ENCODE measurements at regions not wholly inside any gene's neighbourhood (a gene's known extent, or its start where the extent isn't known, plus 50 kb on each side); places are given as distances from the start of the nearest gene placed in this dataset.

DNA sequence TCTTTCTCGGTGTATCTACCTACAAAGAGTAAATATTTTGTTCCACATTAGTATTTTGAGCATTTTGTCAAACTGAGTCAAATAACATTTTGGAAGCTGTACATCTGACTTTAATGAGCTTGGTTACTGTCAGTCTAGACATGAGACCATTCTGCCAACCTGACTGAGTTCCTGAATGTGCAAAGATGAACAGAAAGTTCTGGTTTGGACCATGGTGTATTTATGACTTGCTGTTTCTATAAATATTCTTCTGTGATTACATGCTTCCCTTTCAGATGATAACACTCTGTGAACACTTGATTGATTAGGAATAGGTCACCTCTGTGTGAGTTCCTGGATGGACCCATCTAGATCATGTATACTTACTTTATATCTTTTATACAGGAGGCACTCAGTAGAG, 827.8 kb downstream of the VRK1 start:
- DNase-seq: no peak

DNA sequence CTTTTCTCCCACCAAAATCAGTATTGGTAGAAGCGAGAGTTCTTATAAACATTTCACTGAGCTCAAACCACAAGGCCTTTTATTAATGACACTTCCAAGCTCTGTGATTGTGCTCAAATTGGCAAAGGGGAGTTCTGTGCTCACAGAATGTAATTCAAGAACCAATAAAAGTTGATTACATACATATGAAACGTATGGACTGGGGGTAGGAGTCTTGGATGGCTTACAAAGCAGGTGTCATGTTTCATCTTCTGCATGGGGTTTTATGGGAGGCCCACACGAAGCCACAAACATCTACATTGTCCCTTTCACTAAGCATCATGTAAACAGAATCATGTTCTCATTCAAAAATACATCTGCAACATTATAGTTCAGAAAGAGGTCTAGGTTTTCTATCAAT, 828.3 kb downstream of the VRK1 start:
- no peak for DNase-seq

DNA sequence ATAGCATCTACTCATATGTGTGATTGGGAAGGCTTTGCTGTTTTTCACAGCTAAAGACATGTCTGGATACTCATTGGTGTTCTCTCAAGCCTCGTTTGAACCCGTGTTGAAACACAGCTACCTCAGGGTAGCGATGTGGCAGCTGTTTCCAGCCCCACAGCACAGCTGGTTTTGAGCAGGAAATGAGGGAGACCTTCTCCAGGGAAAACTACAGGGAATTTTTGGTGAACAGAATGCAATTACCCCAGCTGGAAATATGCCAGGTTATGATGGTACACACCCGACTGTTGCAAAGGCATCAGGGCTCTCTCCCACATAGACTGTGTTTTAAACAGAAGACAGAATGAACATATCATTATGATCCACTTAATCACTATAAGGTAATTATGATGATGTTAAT, 828.9 kb downstream of the VRK1 start:
- no peak for DNase-seq

DNA sequence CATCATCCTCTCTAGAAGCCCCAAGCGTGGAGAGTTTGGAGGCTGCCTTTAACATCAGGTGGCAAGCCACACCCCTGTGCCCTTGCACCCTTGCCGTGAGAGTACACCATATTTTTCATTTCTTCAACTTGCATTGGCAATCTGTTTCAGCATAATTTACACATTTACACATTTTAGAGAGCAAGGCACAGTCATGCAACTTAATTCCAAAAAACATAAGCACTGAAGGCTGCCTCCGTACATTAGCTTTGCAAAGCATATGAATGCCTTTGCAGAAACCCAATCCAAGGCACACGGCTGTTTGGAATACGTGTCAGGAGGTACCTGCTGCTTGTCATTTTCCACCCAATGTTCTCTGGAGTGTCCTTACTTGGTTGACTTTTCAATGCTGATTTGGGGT, 833.1 kb downstream of the VRK1 start:
- DNase-seq: no peak

DNA sequence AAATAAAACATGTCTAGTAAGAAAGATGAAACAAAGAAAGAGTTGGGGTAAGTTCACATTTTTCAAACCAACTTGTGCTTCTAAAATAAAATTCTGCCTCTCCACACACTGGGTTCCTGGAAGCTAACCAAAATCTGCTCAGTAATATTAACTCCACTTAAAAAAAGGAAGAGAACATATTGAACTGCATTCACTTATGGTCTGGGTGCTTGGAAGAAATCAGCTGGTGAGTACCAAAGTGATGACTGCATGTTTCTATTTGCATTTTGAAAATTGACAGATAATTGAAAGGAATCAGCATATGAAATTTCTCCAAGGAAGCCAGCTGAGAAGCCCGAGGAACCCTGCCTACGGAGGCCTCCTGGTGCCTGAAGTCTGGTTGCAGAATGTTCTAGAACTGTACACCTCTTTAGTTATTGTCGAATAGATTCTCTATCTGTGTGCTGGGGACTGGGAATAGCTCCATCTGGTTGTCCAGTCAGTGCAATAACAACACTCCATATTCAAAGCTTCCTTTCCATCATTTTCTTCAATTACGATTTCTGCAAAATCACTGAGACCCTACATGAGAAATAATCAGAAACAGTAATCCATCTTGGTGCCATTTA, 836.1 kb downstream of the VRK1 start:
- DNase-seq: no peak

DNA sequence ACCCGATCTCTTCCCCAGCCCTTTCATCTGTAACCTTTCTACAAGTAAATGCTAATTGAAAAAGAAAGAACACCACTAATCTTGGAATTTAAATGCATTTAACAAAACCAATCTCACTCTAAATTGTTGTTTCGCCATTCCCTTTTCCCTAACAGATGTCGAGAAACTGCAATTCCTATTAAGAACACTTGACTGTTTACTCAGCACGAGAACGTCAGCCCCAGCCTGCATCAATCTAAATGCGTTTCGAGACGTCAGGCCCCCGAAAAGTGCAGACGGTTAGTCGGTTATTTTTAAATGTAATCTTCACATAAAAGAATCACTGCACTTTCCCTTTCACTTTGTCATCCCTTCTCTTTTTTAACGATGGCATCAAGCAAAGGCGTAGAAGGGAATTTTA, 837.6 kb downstream of the VRK1 start:
- no peak for DNase-seq

DNA sequence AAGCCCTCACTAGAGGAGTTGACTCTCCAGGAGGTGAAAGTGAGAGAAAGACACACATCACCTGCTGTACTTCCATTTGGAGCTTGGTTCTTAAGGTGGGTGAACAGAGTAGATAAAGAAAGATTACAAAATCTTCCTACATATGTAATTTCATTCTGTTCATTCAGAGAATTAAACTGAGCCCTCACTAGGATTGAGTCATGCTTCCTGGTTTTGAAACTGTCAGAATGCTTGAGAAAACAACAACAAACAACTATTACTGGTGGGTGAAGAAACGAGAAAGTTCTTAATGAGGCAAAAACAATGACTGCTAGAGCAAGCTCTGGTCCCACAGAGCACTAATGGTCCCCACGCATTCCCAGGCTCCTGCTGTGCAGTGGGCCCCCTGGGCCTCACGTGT, 841.7 kb downstream of the VRK1 start:
- DNase-seq: no peak

DNA sequence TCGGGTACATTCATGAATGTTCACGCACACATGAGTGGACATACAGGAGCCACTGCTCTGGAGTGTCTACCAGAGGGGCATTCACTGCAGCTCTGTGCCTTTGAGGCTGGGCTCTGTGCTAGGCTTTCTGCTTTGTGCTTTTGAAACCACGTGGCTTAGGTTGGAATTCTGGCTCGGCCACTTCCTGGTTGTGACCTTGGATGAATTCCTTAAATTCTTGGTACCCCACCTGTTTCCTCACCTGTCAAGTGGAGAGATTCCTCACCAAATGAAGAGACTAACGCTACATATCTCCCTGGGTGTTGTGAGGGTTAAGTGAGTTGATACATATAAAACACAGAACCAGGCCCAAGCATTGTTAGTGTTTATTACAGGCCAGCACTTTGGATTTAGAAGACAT, 842.8 kb downstream of the VRK1 start:
- DNase-seq: no peak

DNA sequence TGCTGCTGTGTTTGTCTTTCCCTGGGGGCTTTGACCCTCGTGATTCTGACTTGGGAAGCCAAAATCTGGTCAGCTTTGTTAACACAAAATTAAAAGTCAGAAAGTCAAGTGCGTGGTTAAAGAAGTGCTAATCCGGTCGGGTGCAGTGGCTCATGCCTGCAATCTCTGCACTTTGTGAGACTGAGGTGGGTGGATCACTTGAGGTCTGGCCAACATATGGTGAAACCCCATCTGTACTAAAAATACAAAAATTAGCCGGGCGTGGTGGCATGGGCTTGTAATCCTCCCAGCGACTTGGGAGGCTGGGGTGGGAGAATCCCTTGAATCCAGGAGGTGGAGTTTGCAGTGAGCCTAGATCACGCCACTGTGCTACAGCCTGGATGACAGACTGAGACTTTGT, 844.6 kb downstream of the VRK1 start:
- no peak for DNase-seq

DNA sequence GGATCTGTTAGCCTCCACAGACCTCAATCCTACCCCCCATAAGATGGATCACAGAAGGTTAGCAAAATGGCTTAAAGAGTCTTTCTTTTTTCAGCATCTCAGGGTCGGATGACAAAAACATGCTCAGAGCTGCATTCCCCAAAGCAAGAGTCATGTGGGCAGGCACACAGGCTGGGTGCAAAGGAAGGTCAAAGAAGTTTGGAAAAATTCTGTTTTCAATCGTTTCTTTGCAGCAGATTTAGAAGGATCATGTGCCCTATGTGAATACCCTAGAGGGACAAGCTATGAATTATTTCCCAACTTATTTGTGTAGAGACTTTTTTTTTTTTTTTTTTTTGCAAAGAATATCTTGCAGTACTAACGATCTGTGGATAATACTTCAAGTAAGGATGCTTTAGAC, 845.4 kb downstream of the VRK1 start:
- DNase-seq: no peak

DNA sequence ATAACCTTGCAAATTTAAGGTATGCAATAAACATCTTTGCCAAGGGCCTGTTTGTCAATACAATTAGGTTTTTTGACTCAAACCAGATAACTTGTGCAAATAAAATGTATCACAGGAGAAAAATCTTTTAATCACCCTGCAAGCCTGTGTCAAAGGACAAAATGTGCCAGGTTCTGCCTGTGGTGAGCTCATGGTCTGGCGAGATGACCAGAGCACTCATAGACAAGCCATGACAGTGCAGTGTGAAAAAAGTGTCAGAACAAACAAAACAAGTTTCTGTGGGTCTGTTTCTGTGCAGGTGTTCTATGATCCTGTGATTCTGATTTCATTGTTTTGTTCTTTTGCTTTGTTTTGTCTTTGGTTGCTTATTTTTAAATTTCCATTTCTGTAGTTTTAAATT, 847.2 kb downstream of the VRK1 start:
- no peak for DNase-seq

DNA sequence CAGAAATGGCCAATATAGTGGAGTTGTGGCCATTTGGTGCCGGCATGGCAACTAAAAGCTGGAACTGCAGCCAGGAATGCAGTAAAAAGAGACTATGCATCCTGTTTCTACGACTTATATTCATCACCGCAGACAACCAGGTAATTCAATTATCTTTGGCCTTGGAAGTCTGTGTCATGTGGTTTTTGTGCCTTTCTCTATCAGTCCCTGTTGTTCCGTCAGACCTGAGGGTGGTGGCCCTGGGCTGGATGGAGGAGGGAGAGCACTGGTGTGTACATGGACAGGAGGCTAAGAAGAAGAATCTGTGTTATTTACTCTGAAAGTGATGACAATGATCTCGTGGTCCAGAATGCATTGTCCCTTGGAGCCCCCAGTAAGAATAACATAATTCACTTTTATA, 852.6 kb downstream of the VRK1 start:
- no peak for DNase-seq

DNA sequence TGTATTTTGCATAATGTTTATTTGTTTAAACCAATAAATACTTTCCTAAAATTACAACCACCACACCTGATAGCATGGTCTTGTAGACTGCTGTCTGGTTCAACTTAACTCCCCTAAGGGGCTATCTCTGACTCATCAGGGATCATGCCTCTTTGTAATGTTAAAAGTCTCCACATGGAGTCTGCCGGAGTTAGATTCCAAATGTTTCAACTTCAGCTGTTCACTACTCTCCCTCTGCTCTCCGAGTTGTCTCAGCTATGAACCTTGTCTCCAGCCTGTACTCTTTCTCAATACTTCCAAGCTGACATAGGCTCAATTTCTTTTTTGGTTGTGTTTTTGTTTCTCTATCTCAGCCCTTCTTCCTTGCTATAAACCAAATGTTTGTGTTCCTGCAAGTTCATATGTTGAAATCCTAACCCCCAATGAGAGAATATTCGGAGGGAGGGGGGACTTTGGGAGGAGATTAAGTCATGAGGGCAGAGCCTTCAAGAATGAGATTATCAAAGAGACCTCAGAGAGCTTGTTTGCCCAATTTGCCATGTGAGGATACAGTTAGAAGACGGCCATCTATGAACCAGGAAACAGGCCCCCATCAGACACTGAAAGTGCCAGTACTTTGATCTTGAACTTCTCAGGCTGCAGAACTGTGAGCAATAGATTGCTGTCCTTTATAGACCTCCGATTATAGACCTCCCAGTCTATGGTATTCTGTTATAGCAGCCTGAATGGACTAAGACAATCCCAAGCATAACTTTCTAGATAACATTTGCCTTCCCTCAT, 858.2 kb downstream of the VRK1 start:
- no peak for DNase-seq

DNA sequence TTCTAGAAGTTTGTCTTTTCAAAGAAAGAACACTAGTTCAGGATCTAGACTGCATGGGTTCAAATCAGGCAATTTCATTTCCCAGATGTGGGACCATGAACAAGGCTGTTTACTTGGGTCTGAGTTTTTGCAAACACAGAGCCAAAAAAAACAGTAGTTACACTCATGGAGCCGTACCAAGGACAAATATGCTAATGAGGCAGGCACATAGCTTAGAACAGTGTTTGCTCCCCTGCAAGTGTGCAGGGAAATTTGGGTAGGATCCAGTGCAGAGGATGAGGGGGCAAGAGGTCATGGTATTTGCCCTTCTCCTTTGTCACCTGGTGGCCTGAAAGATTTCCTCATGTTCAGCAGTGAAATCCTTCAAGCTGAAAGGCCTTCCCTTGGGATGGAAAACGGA, 860.4 kb downstream of the VRK1 start:
- DNase-seq: no peak

DNA sequence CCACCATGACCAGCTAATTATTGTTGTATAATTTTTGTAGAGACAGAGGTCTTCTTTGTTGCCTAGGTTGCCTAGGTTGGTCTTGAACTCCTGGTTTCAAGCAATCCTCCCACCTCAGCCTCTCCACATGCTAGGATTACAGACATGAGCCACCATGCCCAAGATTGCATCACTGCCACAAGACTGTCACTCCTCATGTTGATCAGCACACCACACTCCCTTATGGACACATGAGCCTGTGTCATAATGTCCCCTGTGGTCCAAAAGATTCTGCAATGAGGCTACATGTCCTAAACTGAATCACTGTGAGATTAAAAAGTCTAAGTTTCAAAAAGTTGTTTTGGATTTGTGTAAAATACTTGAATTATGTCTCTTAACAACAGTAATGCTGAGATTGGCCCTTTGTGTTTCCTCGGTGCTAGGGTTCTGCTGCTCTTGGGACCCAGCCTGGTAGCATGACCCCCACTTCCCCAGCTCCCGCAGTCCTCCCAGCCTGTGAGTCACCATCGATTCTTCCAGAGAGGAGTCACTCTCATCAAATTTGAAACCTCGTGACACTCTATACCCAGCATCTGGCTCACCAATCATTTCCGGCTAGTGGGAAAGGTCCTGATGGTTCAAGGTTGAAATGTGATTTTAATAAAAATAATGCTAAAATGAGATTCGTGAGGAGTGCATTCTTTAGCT, 890.9 kb downstream of the VRK1 start:
- DNase-seq: no peak

DNA sequence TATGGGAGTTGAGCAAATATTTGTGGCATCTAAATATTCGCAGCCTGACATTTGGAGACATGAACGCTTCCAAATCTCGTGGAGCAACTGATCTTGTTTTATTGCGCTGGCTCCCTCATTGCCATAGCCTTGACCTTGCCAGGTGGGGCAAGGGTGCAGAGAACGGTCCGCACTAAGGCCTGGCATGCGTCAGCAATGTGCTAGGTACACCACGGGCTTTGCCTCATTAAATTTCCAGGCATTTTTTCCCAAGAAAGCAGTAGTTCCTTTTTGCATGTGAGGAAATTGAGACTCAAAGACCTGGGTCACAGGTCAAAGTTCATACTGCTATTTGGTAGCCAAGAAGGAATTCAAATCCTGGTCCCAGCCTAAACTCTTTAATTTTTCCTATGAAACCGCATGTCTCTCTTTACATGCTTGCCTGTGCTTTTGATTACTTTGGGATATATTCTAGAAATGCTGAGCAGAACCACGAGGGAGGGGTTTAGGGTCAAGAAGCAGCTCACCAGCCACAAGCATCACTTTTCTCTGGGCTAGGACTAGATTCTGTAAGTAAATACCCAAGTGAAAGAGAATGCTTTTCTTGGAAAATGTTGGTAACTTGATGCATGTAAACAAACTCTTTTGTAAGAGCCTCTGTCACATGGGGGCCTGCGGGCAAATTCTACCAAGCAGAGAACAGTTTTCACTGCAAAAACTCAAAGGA, 891.6 kb downstream of the VRK1 start:
- no peak for DNase-seq

DNA sequence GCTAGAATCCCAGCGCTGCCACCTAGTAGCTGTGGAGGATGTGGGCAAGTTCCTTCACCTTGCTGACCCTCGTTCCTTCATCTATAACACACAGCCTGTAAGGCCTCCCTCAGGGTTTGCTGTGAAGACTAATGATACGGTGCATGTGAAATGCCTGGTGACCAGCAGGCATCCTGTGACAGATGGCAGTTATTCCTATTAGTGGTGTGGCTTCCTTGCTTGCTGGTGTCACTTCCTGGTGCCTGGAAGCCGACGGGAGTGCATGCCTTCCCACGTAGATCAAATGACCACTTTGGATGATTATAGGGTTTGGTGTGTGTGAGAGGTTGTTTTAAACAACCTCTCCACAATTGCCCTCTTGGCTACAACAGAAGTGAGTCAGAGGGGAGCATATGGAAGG, 894.9 kb downstream of the VRK1 start:
- DNase-seq: no peak

DNA sequence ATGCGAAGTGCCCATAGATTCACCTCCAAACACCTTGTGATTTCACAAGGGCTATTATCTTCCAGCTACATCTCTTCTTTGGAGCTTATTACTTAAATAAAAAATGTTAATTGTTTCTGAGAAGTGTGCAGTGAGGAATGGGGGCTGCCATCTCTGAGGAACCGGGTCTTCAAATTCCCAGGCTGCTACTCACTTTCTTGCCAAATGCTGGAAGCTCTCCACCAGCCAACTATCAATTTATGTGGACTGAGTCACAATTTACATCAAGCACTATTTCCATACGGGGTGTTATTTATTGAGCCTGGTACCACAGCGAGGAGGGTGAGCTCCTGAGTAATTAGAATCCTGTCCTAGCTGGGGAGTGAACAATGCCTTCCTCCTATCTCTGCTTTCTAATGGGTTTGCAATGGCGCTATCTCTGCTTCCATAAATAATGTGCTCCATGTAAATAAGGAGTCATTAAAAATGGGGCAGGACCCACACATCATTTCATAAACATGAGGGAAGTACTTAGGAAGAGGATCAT, 898.3 kb downstream of the VRK1 start:
- no peak for DNase-seq

DNA sequence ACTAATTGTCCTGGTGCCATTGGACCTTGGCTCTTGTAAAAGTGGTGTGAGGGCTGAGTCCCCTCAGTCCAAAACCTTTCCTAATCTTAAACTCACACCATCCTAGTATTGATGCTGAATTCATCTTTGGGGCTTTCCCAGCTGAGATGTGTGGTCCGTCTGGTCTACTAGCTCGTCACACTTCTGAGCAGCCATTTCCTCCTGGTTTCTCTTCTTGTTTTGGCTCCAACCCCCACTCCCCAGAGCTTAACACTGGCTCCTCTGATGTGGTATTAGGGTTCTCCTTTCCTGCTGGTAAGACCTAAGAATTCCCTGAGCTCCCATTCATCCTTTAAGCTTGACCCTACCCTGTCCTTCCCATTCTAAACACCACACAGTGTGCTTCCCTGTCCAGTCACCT, 900.6 kb downstream of the VRK1 start:
- no peak for DNase-seq

DNA sequence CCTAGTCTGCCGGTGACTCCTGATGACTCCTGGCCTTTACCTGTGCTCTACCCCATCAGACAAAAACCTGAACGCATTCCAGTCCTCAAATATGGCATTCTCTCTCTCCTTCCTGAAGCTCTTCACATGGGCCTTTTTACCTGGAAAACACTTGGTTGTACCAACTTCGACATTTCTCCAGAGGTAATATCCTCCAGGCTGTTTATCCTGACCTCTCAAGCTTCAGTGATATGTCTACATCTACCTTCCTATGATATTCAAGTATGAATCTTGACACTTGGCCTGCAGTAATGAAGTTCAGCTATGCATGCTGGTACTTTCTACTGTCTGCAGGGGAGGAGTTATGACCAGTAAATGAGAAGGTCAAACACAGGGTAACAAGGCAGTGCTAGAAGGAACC, 901.8 kb downstream of the VRK1 start:
- DNase-seq: no peak

DNA sequence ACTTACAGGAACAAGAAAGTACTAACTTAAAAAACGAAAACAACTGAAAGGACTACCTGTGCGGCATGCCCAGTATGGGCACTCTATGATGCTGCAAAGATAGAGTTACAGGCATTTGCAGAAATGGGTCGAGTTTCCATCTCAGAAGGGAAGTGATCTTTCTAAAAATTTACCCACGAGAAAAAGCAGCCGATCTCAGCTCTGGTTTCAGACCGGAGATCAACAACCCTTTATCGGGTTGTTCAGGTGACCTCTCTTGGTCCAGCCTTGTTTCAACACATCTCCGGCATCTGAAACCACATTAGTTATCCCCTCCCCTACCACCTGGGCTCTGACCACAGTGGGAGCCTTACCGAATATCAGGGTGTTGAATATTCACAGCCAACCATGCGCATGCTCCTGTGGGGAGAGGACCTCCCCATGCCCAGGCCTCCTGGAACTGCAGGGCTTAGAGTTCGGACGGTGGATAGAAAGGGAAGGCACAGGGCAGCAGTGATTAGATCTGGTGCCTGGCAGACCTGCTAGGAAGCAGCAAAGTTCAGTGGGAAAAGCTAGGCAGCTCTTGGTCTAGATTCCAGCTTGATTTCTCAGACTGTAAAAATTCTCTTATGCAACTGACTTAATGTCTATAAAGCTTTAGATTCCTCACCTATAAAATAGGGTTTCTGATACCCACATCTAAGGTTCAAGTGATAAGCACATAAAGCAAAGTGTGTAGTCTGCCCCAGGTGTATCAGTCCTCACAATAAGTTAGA, 906.0 kb downstream of the VRK1 start:
- peak; percentile 20 for DNase-seq

DNA sequence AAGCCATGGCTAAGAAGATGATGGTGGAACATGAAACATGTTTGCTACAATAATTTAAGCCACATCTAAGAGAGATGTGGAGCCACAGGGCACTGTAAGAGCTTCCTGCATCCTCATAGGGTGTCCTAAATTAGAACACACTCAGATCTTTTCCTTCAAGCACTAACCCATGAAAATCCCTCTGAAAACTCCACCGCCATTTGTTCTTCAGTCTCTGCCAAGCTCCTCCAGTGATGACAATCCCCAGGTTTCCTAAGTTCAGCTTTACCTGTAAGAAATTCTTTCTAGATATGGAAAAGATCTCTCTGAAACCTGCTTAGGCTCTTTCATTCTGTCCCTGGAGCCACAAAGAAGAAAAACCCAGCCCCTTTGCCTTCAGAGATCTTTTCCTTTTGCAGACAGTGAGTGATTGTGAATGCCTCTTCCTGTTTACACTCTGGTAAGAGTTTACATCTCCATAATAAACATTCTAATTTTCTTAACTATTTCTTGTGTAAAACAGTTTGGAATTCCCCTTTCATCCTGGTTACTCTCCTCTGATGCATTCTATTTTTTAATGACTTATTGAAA, 907.2 kb downstream of the VRK1 start:
- no peak for DNase-seq
